Activated CD4-positive, alpha-beta T cell treated with anti-CD3 and anti-CD28 coated beads, Interleukin-10, Interleukin-2, amounts not matched to agents 100 ng/mL and 50 ng/mL, durations not matched to agents 16 hours and 8 hours (primary cell): ENCODE measurements at regions not wholly inside any gene's neighbourhood (a gene's known extent, or its start where the extent isn't known, plus 50 kb on each side); places are given as distances from the start of the nearest gene placed in this dataset.
"Not testable (repeated sequence)": the region's sequence is repeated elsewhere in the genome, so short reads cannot be mapped to it uniquely, and the experiment has no call there.

Source experiments
- DNase-seq: peaks from one replicate; pipeline ENCODE4 v3.0.0-alpha.2; 2020

GRCh38 chr7:23887660-23888059 lies 177.6 kb downstream of the STK31 start:
- DNase-seq = no peak

DNA sequence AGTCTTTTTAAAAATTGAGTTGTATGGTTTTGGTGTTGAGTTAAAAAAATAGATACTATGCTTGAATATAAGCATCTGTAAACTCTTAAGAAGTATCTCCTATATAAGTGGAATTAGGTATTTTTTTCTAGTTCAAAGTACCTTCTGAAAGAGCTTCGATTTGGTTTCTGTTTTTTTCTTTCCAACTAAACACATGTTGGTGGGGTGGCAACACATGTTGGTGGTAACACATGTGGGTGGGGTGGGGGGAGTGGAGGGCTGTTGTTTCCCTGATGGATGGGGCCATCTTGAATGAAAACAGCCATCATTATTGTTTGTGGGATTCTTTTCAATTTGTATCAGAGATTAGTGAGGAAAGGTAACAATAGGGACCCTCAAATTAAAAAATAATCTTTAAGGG lies 178.9 kb downstream of the STK31 start:
- DNase-seq = no peak

- no peak for DNase-seq
Measured at GRCh38 chr7:23889566-23889965, 179.5 kb downstream of the STK31 start.

- DNase-seq = no peak
Measured at GRCh38 chr7:23892019-23892418, 182.0 kb downstream of the STK31 start.

GRCh38 chr7:23893176-23893941 lies 183.3 kb downstream of the STK31 start:
- DNase-seq = peak; percentile 22

- peak; percentile 88 for DNase-seq
Measured at GRCh38 chr7:23893942-23894891, 184.2 kb downstream of the STK31 start.

DNA sequence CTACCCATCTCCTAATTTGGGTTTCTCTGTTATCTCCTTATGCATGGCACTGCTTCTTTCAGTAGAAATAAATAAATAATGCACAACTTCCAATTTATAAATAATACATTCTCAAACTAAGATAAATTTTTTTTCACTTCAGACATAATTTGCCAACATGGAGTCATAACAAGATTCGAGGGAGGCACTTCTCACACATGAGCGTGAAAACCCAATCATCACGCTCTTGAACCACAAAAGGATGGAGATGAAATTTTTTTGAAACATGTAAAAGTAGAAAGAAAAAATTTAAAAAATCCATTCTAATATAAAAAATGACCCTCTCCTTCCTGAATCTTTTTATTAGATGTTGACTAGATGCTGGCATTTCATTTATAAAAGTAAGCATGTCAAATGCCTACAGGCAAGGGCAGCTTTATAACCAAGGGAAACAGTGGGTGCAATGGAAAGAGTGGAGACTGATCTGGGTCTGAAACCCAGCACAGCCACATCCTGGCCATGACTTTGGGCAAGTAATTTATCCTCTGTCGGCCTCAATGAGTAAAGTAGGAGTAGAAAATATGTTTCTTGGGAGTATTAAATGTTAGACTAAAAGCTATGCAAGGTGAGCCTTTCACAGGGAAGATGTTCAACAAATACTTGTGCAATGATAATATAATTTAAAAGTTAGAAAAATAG lies 185.0 kb downstream of the STK31 start:
- DNase-seq = peak; percentile 62

GRCh38 chr7:23895666-23896096 lies 185.7 kb downstream of the STK31 start:
- DNase-seq = peak; percentile 41

DNA sequence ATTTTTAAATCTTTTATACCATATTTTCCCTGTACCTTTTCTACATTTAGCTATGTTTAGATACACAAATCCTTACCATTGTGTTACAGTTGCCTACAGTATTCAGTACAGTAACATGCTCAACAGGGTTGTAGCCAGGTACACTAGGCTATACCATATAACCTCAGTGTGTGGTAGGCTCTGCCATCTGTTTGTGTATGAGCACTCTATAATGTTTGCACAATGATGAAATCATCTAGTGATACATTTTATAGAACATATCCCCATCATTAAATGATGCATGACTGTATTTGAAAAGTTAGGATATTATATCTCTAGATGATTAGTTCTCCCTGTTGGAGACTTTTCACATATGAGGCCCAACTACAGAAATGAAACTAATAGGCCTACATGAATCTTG lies 188.6 kb downstream of the STK31 start:
- no peak for DNase-seq

DNA sequence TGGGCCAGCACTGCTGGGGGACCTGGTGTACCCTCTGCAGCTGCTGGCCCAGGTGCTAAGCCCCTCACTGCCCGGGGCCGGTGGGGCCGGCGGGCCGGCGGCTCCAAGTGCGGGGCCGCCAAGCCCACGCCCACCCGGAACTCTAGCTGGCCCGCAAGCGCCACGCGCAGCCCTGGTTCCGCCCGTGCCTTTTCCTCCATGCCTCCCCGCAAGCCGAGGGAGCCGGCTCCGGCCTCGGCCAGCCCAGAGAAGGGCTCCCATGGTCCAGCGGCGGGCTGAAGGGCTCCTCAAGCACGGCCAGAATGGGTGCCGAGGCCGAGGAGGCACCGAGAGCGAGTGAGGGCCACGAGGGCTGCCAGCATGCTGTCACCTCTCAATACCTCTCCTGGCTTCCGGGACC lies 194.9 kb downstream of the STK31 start:
- DNase-seq = not testable (repeated sequence)

- DNase-seq = no peak
Measured at GRCh38 chr7:23907012-23907411, 197.0 kb downstream of the STK31 start.

DNA sequence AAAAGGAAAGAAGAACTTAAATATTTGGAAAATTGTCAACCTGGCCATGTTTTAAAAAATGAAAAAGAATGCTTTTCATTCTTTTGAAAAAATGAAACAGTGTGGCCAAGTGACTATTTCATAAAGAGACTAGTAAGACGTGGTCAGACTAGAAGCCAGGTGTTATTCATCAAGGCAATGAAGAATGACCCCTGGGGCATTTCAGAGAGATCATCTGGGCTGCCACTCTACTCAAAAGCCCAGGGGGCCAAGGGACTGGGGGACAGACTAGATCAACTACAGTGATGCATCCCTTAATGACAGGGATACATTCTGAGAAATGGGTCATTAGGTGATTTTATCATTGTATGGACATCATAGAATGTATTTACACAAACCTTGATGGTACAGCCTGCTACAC lies 199.4 kb downstream of the STK31 start:
- DNase-seq = no peak

GRCh38 chr7:23912065-23912464 lies 202.0 kb downstream of the STK31 start:
- no peak for DNase-seq

DNA sequence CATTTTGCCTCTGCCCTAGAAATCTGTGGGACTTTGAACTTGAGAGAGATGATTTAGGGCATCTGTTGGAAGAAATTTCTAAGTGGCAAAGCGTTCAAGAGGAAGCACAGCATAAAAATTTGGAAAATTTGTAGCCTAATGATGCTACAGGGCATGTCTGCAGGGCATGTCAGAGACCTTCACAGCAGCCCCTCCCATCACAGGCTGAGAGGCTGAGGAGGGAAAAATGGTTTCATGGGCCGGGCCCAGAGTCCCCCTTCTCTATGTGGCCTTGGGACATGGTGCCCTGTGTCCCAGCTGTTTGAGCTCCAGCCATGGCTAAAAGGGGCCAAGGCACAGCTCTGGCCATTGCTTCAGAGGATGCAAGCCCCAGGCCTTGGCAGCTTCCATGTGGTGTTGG lies 203.0 kb downstream of the STK31 start:
- DNase-seq = no peak

DNA sequence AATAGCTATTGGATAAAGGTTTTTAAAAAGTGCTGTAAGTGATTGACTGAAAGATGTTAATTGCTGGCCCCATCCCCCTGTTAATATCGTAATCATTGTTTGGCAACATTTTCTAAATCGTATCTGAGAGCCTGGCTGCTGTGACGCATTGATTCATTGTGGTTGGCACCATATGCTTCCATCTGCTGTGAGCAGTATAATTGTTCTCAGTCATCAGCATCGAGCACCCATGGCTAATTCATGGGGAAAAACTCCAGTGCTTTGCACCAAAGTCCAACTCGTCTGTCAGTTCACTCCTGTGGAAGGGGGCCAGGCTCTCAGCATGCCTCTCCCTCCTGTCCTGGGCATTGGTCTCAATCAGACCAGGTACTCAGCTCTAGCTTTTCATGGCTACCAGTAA lies 205.2 kb downstream of the STK31 start:
- DNase-seq = no peak

GRCh38 chr7:23918286-23918685 lies 208.3 kb downstream of the STK31 start:
- DNase-seq = no peak

DNA sequence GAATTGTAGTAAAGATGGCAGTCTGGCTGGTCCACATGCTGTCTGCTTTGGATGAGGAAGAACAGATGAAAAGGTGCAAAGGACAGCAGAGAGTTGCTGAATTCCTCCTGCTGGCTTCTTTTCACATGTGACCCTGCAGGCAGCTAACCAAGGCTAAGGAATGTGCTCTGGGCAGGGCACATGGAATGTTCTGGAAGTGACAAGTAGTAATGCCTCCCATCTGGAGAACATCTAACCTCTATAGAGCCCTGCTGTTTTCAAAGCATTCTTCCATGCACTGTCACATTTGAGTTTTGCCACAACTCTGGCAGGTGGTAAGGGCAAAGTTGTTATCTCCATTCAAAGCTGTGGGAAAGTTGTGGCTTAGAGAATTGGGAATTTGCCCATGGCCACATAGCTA lies 208.8 kb downstream of the STK31 start:
- no peak for DNase-seq

GRCh38 chr7:23925088-23925487 lies 215.1 kb downstream of the STK31 start:
- no peak for DNase-seq

GRCh38 chr7:23927709-23928417 lies 217.8 kb downstream of the STK31 start:
- no peak for DNase-seq

DNA sequence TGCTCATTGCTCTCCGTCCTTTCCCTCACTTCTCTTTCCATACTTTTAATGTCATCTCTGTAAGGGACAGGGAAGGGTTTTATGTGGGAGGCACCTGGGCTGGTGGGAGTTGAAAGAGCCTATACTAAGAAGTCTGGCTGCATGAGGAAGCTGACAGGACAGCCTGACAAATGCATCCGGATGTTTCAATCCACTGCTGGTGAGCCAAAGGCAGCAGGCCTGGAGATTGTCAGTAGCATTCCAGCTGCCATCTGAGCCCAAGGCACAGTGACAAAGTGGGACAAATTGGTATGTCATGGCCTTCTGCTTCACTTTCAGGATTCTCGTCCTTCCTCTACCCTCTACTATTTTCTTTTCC lies 218.4 kb downstream of the STK31 start:
- no peak for DNase-seq

DNA sequence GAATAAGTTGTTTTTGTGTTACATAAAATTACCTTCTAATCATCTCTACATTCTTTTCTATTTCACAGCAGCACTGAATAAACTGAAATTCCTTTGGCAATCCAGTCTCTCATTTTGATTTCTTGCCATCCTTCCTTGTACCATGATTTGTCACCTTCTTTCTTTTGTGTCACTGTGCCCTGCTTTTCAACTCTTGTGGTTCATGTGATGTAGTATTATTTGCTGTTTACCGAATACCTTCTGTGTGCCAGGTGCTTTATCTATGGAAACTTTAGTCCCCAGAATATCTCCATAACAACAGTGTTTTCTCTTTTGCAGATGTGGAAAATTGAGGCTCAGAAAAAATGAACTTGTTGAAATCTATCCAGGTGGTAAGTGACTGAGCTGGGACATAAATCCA lies 220.3 kb downstream of the STK31 start:
- no peak for DNase-seq

DNA sequence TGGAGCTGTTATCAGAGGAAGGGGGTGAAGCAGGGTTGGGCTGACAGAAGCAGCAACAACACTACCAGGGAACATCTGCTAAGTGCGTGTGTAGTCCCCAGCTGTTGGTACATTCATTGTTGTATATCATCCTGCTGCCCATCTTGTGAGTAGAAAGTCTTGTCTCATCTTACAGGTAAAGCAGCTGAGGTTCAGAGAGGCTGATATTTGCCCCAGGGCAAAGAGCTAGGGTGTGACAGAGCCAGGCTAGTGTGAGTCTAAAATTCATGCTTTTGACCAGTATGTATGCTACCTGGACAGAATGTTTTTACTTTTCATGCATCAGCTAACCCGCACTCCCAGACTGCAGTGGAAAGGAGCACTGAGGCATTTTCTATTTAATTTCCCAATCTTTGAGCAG lies 221.6 kb downstream of the STK31 start:
- no peak for DNase-seq

GRCh38 chr7:23938215-23938614 lies 228.2 kb downstream of the STK31 start:
- no peak for DNase-seq
